K562 (cell line): ENCODE measurements at regions not wholly inside any gene's neighbourhood (a gene's known extent, or its start where the extent isn't known, plus 50 kb on each side); places are given as distances from the start of the nearest gene placed in this dataset.

Experiments used
- DACH1 ChIP-seq: fragments of 450-650 bp; IDR thresholded peaks from 2 replicates; pipeline ENCODE4 v1.6.1; 2018; ENCODE audit not compliant: partially characterized antibody
- IRF2 ChIP-seq: sonication (generic); formaldehyde crosslinking; IDR thresholded peaks from 2 replicates; pipeline ENCODE4 v1.8.1; 2022; ENCODE audit warnings: mild to moderate bottlenecking, missing genetic modification reagents
- KLF16 ChIP-seq: IDR thresholded peaks from 2 replicates; pipeline ENCODE4 v1.6.1; 2016; ENCODE audit warnings: antibody characterized with exemption
- MYNN ChIP-seq, 2 experiments: sonication (generic); formaldehyde crosslinking in 1 of 2; IDR thresholded peaks; 2 replicates each; pipeline versions ENCODE4 v1.5.0 to v1.6.1; 2016 to 2020; ENCODE audit warnings: antibody characterized with exemption in 1 of 2, missing genetic modification reagents in 1 of 2
- PHB ChIP-seq: fragments of 250-450 bp; sonication (Bioruptor Pico); IDR thresholded peaks from 2 replicates; pipeline ENCODE4 v1.5.0; 2021
- RAD21 ChIP-seq, 2 experiments: fragments of 250-450 bp in 1 of 2; fragments of 450-650 bp in 1 of 2; sonication (Bioruptor Pico) in 1 of 2; formaldehyde crosslinking in 1 of 2; IDR thresholded peaks in 1 of 2; conservative IDR thresholded peaks in 1 of 2; 2 replicates each; pipeline versions ENCODE4 v1.4.0 to v1.8.0; 2020 to 2022; ENCODE audit warnings: mild to moderate bottlenecking in 2 of 2, moderate library complexity in 1 of 2
- SMAD1 ChIP-seq: fragments of 150-350 bp; IDR thresholded peaks from 2 replicates; pipeline ENCODE4 v1.6.1; 2014; ENCODE audit warnings: low read length, low read depth; ENCODE audit not compliant: partially characterized antibody
- SNRNP70 ChIP-seq: fragments of 200-400 bp; formaldehyde crosslinking; optimal IDR thresholded peaks from 2 replicates; pipeline ENCODE3; 2017; ENCODE audit warnings: low read depth, low read length
- SP1 ChIP-seq: sonication (generic); formaldehyde crosslinking; IDR thresholded peaks from 2 replicates; pipeline ENCODE4 v1.8.1; 2022; ENCODE audit warnings: mild to moderate bottlenecking, missing genetic modification reagents
- STAT5B ChIP-seq: fragments of 250-450 bp; sonication (Bioruptor Pico); IDR thresholded peaks from 2 replicates; pipeline ENCODE4 v1.8.0; 2021; ENCODE audit warnings: mild to moderate bottlenecking, inconsistent platforms
- TAF7 ChIP-seq: fragments of 450-650 bp; IDR thresholded peaks from 2 replicates; pipeline ENCODE4 v1.6.1; 2016; ENCODE audit warnings: missing genetic modification characterization, missing compliant biosample characterization
- TBP ChIP-seq: optimal IDR thresholded peaks from 2 replicates; pipeline ENCODE3; 2011; ENCODE audit warnings: low read depth, low read length, improper control_type of control experiment
- TGIF2 ChIP-seq: sonication (generic); formaldehyde crosslinking; IDR thresholded peaks from 2 replicates; pipeline ENCODE4 v1.8.1; 2022; ENCODE audit warnings: mild to moderate bottlenecking, missing genetic modification reagents, moderate library complexity
- ZBTB8A ChIP-seq: fragments of 450-650 bp; IDR thresholded peaks from 2 replicates; pipeline ENCODE4 v1.6.1; 2018; ENCODE audit warnings: mild to moderate bottlenecking, moderate library complexity; ENCODE audit not compliant: partially characterized antibody
- ZNF24 ChIP-seq: fragments of 450-650 bp; IDR thresholded peaks from 2 replicates; pipeline ENCODE4 v1.6.1; 2016
- TF ChIP-seq, protein P1 (sequence below): fragments of 250-450 bp; sonication (Bioruptor Pico); IDR thresholded peaks from 2 replicates; pipeline ENCODE4 v1.5.0; 2021; ENCODE audit warnings: mild to moderate bottlenecking, borderline replicate concordance
- TF ChIP-seq, protein P2 (sequence below), 3 experiments: IDR thresholded peaks in 2 of 3; conservative IDR thresholded peaks in 1 of 3; 2 replicates each; pipeline ENCODE4 v1.5.1; 2011 to 2012; ENCODE audit warnings: low read length in 3 of 3, mild to moderate bottlenecking in 3 of 3, control low read depth in 2 of 3, improper control_type of control experiment in 1 of 3, inconsistent platforms in 1 of 3, low read depth in 1 of 3, mixed read lengths in 1 of 3, moderate library complexity in 1 of 3; ENCODE audit not compliant: insufficient read depth in 2 of 3
- TF ChIP-seq, protein P3 (sequence below), 2 experiments: IDR thresholded peaks in 1 of 2; conservative IDR thresholded peaks in 1 of 2; 2 replicates each; pipeline ENCODE4 v1.6.1; 2016; ENCODE audit warnings: low read depth in 2 of 2, mild to moderate bottlenecking in 1 of 2, missing compliant biosample characterization in 1 of 2, missing genetic modification characterization in 1 of 2, moderate library complexity in 1 of 2
- TF ChIP-seq, protein P4 (sequence below), 2 experiments: IDR thresholded peaks; 2 replicates each; pipeline ENCODE4 v1.6.1; 2012; ENCODE audit warnings: improper control_type of control experiment in 2 of 2, low read depth in 2 of 2, low read length in 2 of 2, borderline replicate concordance in 1 of 2

DNA sequence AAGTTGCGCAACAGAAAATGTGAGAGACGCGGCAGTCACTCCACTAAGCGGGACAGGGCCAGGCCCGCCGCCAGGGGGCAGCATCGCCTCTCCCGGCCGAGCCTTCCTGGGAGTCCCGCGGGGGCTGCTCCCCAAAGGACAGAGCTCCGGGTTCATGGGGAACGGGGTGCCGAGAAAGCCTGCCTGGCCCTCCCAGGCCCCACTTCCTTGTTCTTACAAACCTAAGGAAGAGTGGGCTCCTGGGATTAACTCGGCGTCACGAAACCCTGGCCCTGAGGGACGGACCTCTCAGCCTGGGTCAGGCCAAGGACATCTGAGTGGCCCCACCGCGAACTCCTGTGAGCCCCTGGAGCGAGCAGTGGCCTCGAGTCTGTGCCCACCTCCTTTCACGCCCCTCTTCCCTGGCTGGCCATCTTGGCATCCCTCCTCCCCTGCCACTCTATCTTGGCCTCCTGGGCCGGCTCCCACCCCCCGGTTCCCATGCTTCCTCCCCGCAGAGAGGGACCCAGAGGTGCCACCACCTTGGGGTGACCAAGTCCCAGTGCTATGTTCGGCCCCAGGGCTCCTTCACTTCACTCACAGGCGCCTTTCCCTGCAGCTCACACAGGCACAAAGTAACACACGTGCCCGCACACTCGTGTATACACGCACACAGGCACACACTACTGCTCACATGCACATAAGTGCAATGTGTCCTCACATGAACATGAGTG lies 99.9 kb upstream of the FGF3 start (continued):
- TF ChIP-seq, protein P1, sequence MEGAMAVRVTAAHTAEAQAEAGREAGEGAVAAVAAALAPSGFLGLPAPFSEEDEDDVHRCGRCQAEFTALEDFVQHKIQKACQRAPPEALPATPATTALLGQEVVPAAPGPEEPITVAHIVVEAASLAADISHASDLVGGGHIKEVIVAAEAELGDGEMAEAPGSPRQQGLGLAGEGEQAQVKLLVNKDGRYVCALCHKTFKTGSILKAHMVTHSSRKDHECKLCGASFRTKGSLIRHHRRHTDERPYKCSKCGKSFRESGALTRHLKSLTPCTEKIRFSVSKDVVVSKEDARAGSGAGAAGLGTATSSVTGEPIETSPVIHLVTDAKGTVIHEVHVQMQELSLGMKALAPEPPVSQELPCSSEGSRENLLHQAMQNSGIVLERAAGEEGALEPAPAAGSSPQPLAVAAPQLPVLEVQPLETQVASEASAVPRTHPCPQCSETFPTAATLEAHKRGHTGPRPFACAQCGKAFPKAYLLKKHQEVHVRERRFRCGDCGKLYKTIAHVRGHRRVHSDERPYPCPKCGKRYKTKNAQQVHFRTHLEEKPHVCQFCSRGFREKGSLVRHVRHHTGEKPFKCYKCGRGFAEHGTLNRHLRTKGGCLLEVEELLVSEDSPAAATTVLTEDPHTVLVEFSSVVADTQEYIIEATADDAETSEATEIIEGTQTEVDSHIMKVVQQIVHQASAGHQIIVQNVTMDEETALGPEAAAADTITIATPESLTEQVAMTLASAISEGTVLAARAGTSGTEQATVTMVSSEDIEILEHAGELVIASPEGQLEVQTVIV (CRISPR knock-in tag) = no peak
- no peak for TF ChIP-seq SMAD1
- TF ChIP-seq KLF16 = no peak
- TF ChIP-seq, protein P2, sequence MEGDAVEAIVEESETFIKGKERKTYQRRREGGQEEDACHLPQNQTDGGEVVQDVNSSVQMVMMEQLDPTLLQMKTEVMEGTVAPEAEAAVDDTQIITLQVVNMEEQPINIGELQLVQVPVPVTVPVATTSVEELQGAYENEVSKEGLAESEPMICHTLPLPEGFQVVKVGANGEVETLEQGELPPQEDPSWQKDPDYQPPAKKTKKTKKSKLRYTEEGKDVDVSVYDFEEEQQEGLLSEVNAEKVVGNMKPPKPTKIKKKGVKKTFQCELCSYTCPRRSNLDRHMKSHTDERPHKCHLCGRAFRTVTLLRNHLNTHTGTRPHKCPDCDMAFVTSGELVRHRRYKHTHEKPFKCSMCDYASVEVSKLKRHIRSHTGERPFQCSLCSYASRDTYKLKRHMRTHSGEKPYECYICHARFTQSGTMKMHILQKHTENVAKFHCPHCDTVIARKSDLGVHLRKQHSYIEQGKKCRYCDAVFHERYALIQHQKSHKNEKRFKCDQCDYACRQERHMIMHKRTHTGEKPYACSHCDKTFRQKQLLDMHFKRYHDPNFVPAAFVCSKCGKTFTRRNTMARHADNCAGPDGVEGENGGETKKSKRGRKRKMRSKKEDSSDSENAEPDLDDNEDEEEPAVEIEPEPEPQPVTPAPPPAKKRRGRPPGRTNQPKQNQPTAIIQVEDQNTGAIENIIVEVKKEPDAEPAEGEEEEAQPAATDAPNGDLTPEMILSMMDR (IDR thresholded peaks at IDR 0.05 in 2 of 3, conservative IDR thresholded peaks at IDR 0.05 in 1 of 3; ENCODE audit: insufficient read depth in 2 of 3, low read depth in 1 of 3, low read length in 3 of 3) = peak; percentile 88 to 91 (median 90)
- TF ChIP-seq ZNF24 = no peak
- peak; percentile 84 to 93 for TF ChIP-seq RAD21 (CRISPR knock-in tag; conservative IDR thresholded peaks at IDR 0.05 in 1 of 2, IDR thresholded peaks at IDR 0.05 in 1 of 2)
- TF ChIP-seq, protein P3, sequence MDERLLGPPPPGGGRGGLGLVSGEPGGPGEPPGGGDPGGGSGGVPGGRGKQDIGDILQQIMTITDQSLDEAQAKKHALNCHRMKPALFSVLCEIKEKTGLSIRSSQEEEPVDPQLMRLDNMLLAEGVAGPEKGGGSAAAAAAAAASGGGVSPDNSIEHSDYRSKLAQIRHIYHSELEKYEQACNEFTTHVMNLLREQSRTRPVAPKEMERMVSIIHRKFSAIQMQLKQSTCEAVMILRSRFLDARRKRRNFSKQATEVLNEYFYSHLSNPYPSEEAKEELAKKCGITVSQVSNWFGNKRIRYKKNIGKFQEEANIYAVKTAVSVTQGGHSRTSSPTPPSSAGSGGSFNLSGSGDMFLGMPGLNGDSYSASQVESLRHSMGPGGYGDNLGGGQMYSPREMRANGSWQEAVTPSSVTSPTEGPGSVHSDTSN (CRISPR knock-in tag; IDR thresholded peaks at IDR 0.05; ENCODE audit: low read depth) = 0 out of 2 replicates have a peak, but pooled peaks have one; percentile 28
- TF ChIP-seq, protein P3 (tag; conservative IDR thresholded peaks at IDR 0.05; ENCODE audit: low read depth) = no peak
- TF ChIP-seq TGIF2 (CRISPR knock-in tag) = no peak
- TF ChIP-seq SP1 (CRISPR knock-in tag) = no peak
- no peak for TF ChIP-seq STAT5B (CRISPR knock-in tag)
- no peak for TF ChIP-seq IRF2 (CRISPR knock-in tag)
- no peak for TF ChIP-seq TBP
- TF ChIP-seq ZBTB8A = no peak
- no peak for TF ChIP-seq MYNN (IDR thresholded peaks at IDR 0.05)
- TF ChIP-seq MYNN (CRISPR knock-in tag; IDR thresholded peaks at IDR 0.05) = no peak
- TF ChIP-seq, protein P4, sequence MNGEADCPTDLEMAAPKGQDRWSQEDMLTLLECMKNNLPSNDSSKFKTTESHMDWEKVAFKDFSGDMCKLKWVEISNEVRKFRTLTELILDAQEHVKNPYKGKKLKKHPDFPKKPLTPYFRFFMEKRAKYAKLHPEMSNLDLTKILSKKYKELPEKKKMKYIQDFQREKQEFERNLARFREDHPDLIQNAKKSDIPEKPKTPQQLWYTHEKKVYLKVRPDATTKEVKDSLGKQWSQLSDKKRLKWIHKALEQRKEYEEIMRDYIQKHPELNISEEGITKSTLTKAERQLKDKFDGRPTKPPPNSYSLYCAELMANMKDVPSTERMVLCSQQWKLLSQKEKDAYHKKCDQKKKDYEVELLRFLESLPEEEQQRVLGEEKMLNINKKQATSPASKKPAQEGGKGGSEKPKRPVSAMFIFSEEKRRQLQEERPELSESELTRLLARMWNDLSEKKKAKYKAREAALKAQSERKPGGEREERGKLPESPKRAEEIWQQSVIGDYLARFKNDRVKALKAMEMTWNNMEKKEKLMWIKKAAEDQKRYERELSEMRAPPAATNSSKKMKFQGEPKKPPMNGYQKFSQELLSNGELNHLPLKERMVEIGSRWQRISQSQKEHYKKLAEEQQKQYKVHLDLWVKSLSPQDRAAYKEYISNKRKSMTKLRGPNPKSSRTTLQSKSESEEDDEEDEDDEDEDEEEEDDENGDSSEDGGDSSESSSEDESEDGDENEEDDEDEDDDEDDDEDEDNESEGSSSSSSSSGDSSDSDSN (IDR thresholded peaks at IDR 0.05; ENCODE audit: borderline replicate concordance in 1 of 2, low read depth in 2 of 2, low read length in 2 of 2) = no peak
- TF ChIP-seq PHB (CRISPR knock-in tag) = no peak
- no peak for TF ChIP-seq TAF7
- no peak for TF ChIP-seq SNRNP70
- no peak for TF ChIP-seq DACH1
